CD8-positive, alpha-beta memory T cell (primary cell): ENCODE measurements at regions not wholly inside any gene's neighbourhood (a gene's known extent, or its start where the extent isn't known, plus 50 kb on each side); places are given as distances from the start of the nearest gene placed in this dataset.
"Not testable (repeated sequence)": the region's sequence is repeated elsewhere in the genome, so short reads cannot be mapped to it uniquely, and the experiment has no call there.

Source experiments
- CTCF ChIA-PET: fragments of 350-600 bp; sonication (Branson Sonifier 250); formaldehyde crosslinking; loops from one replicate; lab custom pipeline; 2021; ENCODE audit warnings: antibody characterized with exemption; lab: Charles Lee
- POLR2A ChIA-PET: fragments of 350-600 bp; sonication (Branson Sonifier 250); formaldehyde crosslinking; loops from one replicate; lab custom pipeline; 2021; ENCODE audit warnings: antibody characterized with exemption; lab: Charles Lee
- DNase-seq, 5 donors: peaks; one replicate each; pipeline versions ENCODE4 v3.0.0 to v3.0.0-alpha.2; 2020 to 2022; ENCODE audit warnings: mixed read lengths in 1 of 5
- H3K27ac ChIP-seq: one replicate; pipeline ENCODE4 v1.7.0; 2013; ENCODE audit warnings: low read depth, mild to moderate bottlenecking, low read length, moderate library complexity
- H3K27me3 ChIP-seq: 2 replicates; pipeline ENCODE4 v1.7.0; 2013; ENCODE audit warnings: low read length, mild to moderate bottlenecking; ENCODE audit not compliant: insufficient read depth, poor library complexity, severe bottlenecking
- H3K36me3 ChIP-seq: 2 replicates; pipeline ENCODE4 v1.7.0; 2013; ENCODE audit warnings: mild to moderate bottlenecking, low read length, moderate library complexity; ENCODE audit not compliant: insufficient read depth
- H3K4me1 ChIP-seq: 2 replicates; pipeline ENCODE4 v1.7.0; 2013; ENCODE audit warnings: mild to moderate bottlenecking, low read length, moderate library complexity; ENCODE audit not compliant: insufficient read depth
- H3K4me3 ChIP-seq: 2 replicates; pipeline ENCODE4 v1.7.0; 2013; ENCODE audit warnings: mild to moderate bottlenecking, low read length
- H3K9me3 ChIP-seq: 2 replicates; pipeline ENCODE4 v1.7.0; 2013; ENCODE audit warnings: mild to moderate bottlenecking, low read length
- H3K27ac Mint-ChIP-seq, 8 donors: one replicate each; pipeline ENCODE4 v1.8.0; 2020 to 2021; ENCODE audit warnings: mixed read lengths in 8 of 8, mild to moderate bottlenecking in 6 of 8, inconsistent platforms in 3 of 8, moderate library complexity in 3 of 8
- H3K27me3 Mint-ChIP-seq, 2 donors: one replicate each; pipeline ENCODE4 v1.8.0; 2020 to 2021; ENCODE audit warnings: mixed read lengths in 2 of 2, mild to moderate bottlenecking in 1 of 2, moderate library complexity in 1 of 2
- H3K36me3 Mint-ChIP-seq, 3 donors: one replicate each; pipeline ENCODE4 v1.8.0; 2020 to 2021; ENCODE audit warnings: mixed read lengths in 3 of 3, inconsistent platforms in 1 of 3, mild to moderate bottlenecking in 1 of 3
- H3K4me1 Mint-ChIP-seq, 3 donors: one replicate each; pipeline ENCODE4 v1.8.0; 2020 to 2021; ENCODE audit warnings: mixed read lengths in 3 of 3, inconsistent platforms in 1 of 3, mild to moderate bottlenecking in 1 of 3
- H3K4me3 Mint-ChIP-seq, 7 donors: one replicate each; pipeline ENCODE4 v1.8.0; 2020 to 2021; ENCODE audit warnings: mixed read lengths in 7 of 7, mild to moderate bottlenecking in 6 of 7, moderate library complexity in 4 of 7, inconsistent platforms in 2 of 7
- H3K9me3 Mint-ChIP-seq, 5 donors: one replicate each; pipeline ENCODE4 v1.8.0; 2020 to 2022; ENCODE audit warnings: mixed read lengths in 5 of 5, mild to moderate bottlenecking in 3 of 5, moderate library complexity in 2 of 5, inconsistent platforms in 1 of 5

DNA sequence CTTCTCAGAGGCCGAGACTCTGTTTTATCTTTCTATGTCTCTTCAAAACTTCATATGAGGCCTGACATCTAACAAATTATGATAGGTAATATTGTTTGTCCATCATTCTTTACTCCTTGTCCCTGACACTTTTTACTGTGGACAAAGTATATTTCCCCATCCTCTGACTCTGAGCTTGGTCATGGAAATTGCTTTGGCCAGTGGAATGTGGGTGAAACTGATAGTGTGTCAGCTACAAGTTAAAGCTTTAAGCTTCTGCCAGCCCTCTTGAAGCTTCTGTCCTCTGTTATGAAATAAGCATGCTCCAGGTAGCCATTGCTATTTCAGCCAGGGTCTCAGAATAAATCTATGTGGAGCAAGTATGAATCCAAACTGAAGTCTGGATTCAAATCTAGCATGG lies 604.6 kb downstream of the BCOR start:
- Mint-ChIP-seq H3K36me3 (no peaks in the 10 kb centered on the region), H3K27ac (peak overlapping the region in 1 of 8 donors; percentile 43), H3K9me3 (no peaks in the 10 kb centered on the region), H3K27me3 (peaks cover 0 to 10% of the 10 kb centered on the region in 2 donors), H3K4me3 (no peak overlapping the region), H3K4me1 (peaks cover 10 to 20% (median 18%) of the 10 kb centered on the region in 3 donors)
- Histone ChIP-seq H3K4me1 (peaks cover 16% of the 10 kb centered on the region), H3K27me3 (no peaks in the 10 kb centered on the region), H3K4me3 (no peak overlapping the region), H3K27ac (no peak overlapping the region), H3K36me3 (no peaks in the 10 kb centered on the region), H3K9me3 (no peaks in the 10 kb centered on the region)
- DNase-seq, result no peak
- ChIA-PET POLR2A (no interaction called here), CTCF (no interaction called here)

DNA sequence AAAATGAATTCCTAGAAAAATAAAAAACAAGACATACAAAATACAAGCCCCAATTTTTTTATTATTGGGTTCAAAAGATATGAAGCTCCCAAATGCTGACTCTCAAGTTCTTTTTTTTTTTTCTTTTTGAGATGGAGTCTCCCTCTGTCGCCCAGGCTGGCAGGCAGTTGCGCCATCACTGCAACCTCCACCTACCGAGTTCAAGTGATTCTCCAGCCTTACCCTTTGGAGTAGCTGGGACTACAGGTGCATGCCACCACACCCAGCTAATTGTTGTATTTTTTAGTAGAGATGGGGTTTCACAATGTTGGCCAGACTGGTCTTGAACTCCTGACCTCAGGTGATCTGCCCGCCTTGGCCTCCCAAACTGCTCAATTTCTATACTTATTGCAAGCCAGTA lies 600.6 kb downstream of the BCOR start:
- H3K4me1 Mint-ChIP-seq, H3K9me3 Mint-ChIP-seq, H3K4me1 ChIP-seq, H3K27ac Mint-ChIP-seq, H3K36me3 Mint-ChIP-seq, H3K36me3 ChIP-seq, H3K27ac ChIP-seq, H3K9me3 ChIP-seq, H3K4me3 Mint-ChIP-seq, POLR2A ChIA-PET, H3K4me3 ChIP-seq, H3K27me3 Mint-ChIP-seq, H3K27me3 ChIP-seq, CTCF ChIA-PET, DNase-seq: not testable (repeated sequence)

DNA sequence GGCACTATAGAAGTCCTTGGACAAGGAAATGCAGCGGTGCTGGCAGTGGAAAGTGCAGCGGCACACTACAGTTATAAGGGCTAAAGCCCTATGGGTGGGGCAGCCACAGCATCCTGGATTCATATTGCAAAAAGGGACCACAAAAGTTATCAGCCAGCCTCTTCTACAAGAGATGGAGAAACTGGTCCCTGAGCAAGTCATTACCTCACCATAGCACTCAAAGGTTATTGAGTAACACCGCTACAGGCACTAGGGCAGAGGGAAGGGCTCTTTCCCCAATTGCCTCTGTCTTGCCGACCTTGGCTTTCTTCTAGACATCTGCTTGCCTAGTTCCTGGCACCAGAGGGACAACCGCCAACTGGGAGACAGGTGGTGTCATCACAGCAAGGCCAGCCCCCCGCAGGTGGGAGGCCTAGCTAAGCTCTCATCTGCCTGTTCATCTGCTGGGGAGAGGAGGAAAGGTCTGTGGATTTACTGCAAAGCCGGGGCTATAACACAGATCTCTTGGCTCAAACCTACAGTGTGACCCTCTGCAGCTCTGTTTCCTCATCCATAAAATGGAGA lies 600.0 kb downstream of the BCOR start:
- ChIA-PET POLR2A (no interaction called here), CTCF (no interaction called here)
- no peaks in the 10 kb centered on the region for H3K36me3 ChIP-seq
- no peak for DNase-seq
- Mint-ChIP-seq H3K27me3 (peaks cover 3 to 5% of the 10 kb centered on the region in 2 donors), H3K4me1 (peaks cover 0 to 4% (median 4%) of the 10 kb centered on the region in 3 donors), H3K27ac (no peak overlapping the region), H3K36me3 (no peaks in the 10 kb centered on the region), H3K9me3 (no peaks in the 10 kb centered on the region), H3K4me3 (no peak overlapping the region)
- no peaks in the 10 kb centered on the region for H3K4me1 ChIP-seq
- no peaks in the 10 kb centered on the region for H3K9me3 ChIP-seq
- H3K27ac ChIP-seq, result no peak overlapping the region
- H3K27me3 ChIP-seq, result no peaks in the 10 kb centered on the region
- no peak overlapping the region for H3K4me3 ChIP-seq

DNA sequence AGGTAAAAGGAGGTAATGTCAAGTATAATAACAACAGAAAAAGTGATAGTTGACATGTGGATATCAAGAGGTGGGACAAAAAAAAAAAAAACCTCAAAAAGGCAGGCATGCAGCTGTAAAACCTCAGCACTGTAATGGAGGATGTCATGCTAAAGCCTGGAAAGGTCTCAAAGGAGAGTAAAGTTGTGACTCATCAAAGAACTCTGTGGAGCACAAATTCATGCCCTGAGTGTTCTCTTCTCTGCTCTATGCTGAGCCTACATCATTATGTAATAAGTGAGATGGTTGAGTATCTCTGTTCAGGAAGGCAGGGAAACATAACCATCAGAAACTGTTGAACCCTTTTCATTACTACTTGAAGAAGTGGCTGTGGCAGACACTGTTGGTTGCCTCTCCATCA lies 597.8 kb downstream of the BCOR start:
- H3K27ac Mint-ChIP-seq, result no peak overlapping the region
- no peak for DNase-seq

DNA sequence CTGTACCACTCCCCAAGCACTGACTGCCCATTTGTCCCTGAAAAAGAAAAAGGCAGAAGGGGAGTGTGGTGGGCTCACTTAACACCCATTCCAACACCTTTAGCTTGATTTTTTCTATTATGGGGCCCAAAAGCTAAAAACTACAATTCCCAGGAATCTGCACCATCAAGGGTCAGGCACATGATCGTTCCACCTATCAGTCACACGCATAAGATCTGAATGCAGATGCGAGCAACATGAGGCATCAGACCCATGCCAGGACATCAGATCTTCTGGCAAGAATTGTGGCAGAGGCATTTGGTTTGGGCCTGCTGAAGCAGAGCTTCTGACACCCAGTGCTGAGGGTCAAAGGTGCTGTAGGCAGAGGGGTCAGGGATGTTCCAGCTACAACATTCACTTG lies 595.9 kb downstream of the BCOR start:
- Histone ChIP-seq H3K27ac (no peak overlapping the region), H3K4me3 (no peak overlapping the region), H3K36me3 (no peaks in the 10 kb centered on the region), H3K9me3 (no peaks in the 10 kb centered on the region), H3K4me1 (no peaks in the 10 kb centered on the region), H3K27me3 (no peaks in the 10 kb centered on the region)
- no peak overlapping the region for H3K4me3 Mint-ChIP-seq
- POLR2A ChIA-PET, result no interaction called here
- DNase-seq, result no peak
- CTCF ChIA-PET, result no interaction called here
- H3K27me3 Mint-ChIP-seq, result peaks cover 3% of the 10 kb centered on the region in 2 donors
- no peaks in the 10 kb centered on the region for H3K36me3 Mint-ChIP-seq
- no peaks in the 10 kb centered on the region for H3K4me1 Mint-ChIP-seq
- H3K27ac Mint-ChIP-seq, result no peak overlapping the region
- H3K9me3 Mint-ChIP-seq, result no peaks in the 10 kb centered on the region

More for the DNA sequence above, 597.8 kb downstream of the BCOR start:
- no peak overlapping the region for H3K4me3 ChIP-seq
- no peaks in the 10 kb centered on the region for H3K9me3 ChIP-seq
- Mint-ChIP-seq H3K27me3 (peaks cover 3% of the 10 kb centered on the region in 2 donors), H3K4me3 (no peak overlapping the region), H3K9me3 (no peaks in the 10 kb centered on the region), H3K36me3 (no peaks in the 10 kb centered on the region), H3K4me1 (no peaks in the 10 kb centered on the region)
- no peaks in the 10 kb centered on the region for H3K4me1 ChIP-seq
- POLR2A ChIA-PET, result no interaction called here
- H3K36me3 ChIP-seq, result no peaks in the 10 kb centered on the region
- no peak overlapping the region for H3K27ac ChIP-seq
- CTCF ChIA-PET, result no interaction called here
- H3K27me3 ChIP-seq, result no peaks in the 10 kb centered on the region

DNA sequence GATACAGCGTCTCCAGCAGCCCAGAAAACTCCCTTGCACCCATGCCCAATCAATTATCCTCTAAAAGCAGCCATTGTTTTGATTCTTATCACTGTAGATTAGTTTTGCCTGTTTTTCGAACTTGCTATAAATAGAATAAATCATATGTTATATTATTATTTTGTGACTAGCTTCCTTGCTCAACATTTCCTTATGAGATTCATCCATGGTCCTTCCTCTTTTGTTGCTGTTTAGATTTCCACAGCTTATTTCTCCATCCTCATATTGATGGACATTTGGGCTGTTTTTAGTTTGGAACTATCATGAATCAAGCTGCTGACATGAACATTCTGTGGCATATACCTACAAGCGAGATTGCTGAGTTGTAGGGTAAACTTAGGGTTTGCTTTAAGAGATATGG lies 595.3 kb downstream of the BCOR start:
- no peak overlapping the region for H3K27ac Mint-ChIP-seq

DNA sequence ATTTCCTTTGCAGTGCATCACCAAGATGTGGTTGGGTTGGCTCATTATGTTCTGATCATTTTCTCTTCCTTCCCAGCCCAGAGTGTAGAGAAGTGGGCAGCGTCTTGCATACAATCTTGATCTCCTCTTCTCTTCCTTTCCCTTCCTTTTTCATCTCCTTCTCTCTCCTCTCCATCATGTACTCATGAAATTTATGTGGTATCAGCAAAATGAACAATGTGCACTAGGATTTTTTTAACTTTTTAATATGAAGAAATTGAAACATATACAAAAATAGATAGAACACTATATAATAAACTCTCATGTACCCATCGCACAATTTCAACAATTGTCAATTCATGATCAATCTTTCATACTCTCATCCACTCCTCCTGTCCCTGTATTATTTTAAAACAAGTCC lies 593.5 kb downstream of the BCOR start:
- ChIA-PET CTCF (no interaction called here), POLR2A (no interaction called here)
- no peak overlapping the region for H3K4me3 ChIP-seq
- H3K36me3 ChIP-seq, result no peaks in the 10 kb centered on the region
- Mint-ChIP-seq H3K4me1 (peaks cover 2 to 9% (median 5%) of the 10 kb centered on the region in 3 donors), H3K9me3 (peaks cover 0 to 6% (median 2%) of the 10 kb centered on the region in 5 donors), H3K4me3 (no peak overlapping the region), H3K27me3 (peaks cover 2 to 3% of the 10 kb centered on the region in 2 donors), H3K36me3 (peaks cover 0 to 1% (median 0%) of the 10 kb centered on the region in 3 donors), H3K27ac (no peak overlapping the region)
- H3K4me1 ChIP-seq, result peaks cover 4% of the 10 kb centered on the region
- no peaks in the 10 kb centered on the region for H3K27me3 ChIP-seq
- DNase-seq, result no peak
- H3K9me3 ChIP-seq, result no peaks in the 10 kb centered on the region
- H3K27ac ChIP-seq, result no peak overlapping the region

More for the DNA sequence above, 595.3 kb downstream of the BCOR start:
- Histone ChIP-seq H3K4me1 (no peaks in the 10 kb centered on the region), H3K27ac (no peak overlapping the region), H3K9me3 (no peaks in the 10 kb centered on the region), H3K4me3 (no peak overlapping the region), H3K36me3 (no peaks in the 10 kb centered on the region), H3K27me3 (no peaks in the 10 kb centered on the region)
- Mint-ChIP-seq H3K9me3 (no peaks in the 10 kb centered on the region), H3K4me1 (no peaks in the 10 kb centered on the region), H3K36me3 (no peaks in the 10 kb centered on the region), H3K4me3 (no peak overlapping the region), H3K27me3 (peaks cover 2 to 3% of the 10 kb centered on the region in 2 donors)
- no peak for DNase-seq
- POLR2A ChIA-PET, result no interaction called here
- CTCF ChIA-PET, result no interaction called here

DNA sequence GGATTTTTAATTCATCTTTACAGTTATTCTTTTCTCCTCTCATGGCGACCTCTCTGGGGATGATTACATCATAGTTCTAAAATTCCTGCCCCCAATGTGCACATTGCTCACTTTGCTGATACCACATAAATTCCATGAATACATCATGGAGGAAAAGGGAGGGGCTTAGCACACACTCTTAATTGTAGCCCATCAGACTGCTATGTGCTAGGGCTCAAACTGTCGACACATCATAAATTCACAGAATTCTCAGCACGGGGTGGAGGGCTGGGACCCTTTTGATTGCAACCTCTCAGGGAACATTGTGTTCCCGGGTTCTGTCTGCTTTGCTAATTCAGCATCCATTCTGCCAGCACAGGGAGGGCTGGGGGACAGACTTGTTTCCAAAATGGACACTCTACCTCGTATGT lies 592.9 kb downstream of the BCOR start:
- H3K4me3 ChIP-seq, result no peak overlapping the region
- ChIA-PET CTCF (no interaction called here), POLR2A (no interaction called here)
- H3K36me3 ChIP-seq, result no peaks in the 10 kb centered on the region
- Mint-ChIP-seq H3K4me1 (peaks cover 2 to 9% (median 5%) of the 10 kb centered on the region in 3 donors), H3K27me3 (peaks cover 0 to 3% of the 10 kb centered on the region in 2 donors), H3K36me3 (peaks cover 0 to 6% (median 0%) of the 10 kb centered on the region in 3 donors), H3K27ac (no peak overlapping the region), H3K9me3 (peaks cover 4 to 12% (median 7%) of the 10 kb centered on the region in 5 donors), H3K4me3 (no peak overlapping the region)
- peaks cover 4% of the 10 kb centered on the region for H3K4me1 ChIP-seq
- H3K9me3 ChIP-seq, result no peaks in the 10 kb centered on the region
- no peak for DNase-seq
- no peaks in the 10 kb centered on the region for H3K27me3 ChIP-seq
- no peak overlapping the region for H3K27ac ChIP-seq
